ENCODE measurements at regions not wholly inside any gene's neighbourhood (a gene's known extent, or its start where the extent isn't known, plus 50 kb on each side); places are given as distances from the start of the nearest gene placed in this dataset.

DNA sequence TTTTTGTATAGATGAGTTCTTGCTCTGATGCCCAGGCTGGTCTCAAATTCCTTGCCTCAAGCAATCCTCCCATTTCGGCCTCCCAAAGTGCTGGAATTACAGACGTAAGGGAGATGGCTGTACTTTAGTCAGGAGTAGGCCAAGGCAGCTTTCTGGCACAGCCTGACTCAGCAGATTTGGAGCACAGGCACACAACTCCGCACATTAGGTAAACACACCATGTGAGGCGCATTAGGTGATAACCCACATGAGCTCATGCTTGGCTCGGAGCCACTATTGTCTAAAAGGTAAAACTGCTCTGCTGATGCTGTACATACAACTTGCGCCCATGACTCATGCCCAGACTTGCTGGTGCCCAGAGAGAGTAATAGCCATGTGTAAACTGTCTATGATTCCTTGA is 1157.9 kb downstream of the TAF11L14 start:
- TF ChIP-seq, protein P1, sequence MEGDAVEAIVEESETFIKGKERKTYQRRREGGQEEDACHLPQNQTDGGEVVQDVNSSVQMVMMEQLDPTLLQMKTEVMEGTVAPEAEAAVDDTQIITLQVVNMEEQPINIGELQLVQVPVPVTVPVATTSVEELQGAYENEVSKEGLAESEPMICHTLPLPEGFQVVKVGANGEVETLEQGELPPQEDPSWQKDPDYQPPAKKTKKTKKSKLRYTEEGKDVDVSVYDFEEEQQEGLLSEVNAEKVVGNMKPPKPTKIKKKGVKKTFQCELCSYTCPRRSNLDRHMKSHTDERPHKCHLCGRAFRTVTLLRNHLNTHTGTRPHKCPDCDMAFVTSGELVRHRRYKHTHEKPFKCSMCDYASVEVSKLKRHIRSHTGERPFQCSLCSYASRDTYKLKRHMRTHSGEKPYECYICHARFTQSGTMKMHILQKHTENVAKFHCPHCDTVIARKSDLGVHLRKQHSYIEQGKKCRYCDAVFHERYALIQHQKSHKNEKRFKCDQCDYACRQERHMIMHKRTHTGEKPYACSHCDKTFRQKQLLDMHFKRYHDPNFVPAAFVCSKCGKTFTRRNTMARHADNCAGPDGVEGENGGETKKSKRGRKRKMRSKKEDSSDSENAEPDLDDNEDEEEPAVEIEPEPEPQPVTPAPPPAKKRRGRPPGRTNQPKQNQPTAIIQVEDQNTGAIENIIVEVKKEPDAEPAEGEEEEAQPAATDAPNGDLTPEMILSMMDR (conservative IDR thresholded peaks at IDR 0.05; ENCODE audit: low read depth in 2 of 2) = no peak
- TF ChIP-seq POLR2AphosphoS5 (IDR thresholded peaks at IDR 0.05; ENCODE audit: low read depth) (no peak), EZH2 (IDR thresholded peaks at IDR 0.05; ENCODE audit: low read depth, unreplicated experiment) (no peak)
